ENCODE measurements at regions not wholly inside any gene's neighbourhood (a gene's known extent, or its start where the extent isn't known, plus 50 kb on each side); places are given as distances from the start of the nearest gene placed in this dataset.

DNA sequence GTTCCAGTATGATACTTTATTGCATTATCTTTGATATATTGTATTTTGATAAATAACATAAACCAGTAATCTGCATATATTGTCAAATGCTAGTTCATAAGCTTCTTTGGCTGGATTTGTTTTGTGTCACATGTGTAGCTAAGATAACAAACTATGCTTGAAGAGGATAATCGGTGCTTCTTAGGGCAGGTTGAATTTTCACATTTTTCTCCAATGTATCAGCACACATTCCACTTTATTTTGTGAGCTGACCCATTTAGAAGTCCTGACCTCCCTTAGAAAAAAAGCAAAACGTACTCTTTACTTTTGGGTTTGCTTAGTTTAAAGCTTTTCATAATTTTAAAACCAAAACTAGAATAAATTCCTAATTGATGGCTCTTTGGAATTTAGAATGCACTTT, 277.7 kb upstream of the DDHD1 start:
- TF ChIP-seq, protein P1, sequence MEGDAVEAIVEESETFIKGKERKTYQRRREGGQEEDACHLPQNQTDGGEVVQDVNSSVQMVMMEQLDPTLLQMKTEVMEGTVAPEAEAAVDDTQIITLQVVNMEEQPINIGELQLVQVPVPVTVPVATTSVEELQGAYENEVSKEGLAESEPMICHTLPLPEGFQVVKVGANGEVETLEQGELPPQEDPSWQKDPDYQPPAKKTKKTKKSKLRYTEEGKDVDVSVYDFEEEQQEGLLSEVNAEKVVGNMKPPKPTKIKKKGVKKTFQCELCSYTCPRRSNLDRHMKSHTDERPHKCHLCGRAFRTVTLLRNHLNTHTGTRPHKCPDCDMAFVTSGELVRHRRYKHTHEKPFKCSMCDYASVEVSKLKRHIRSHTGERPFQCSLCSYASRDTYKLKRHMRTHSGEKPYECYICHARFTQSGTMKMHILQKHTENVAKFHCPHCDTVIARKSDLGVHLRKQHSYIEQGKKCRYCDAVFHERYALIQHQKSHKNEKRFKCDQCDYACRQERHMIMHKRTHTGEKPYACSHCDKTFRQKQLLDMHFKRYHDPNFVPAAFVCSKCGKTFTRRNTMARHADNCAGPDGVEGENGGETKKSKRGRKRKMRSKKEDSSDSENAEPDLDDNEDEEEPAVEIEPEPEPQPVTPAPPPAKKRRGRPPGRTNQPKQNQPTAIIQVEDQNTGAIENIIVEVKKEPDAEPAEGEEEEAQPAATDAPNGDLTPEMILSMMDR (IDR thresholded peaks at IDR 0.05) = no peak
- no peak for TF ChIP-seq POLR2A (IDR thresholded peaks at IDR 0.05)

Measured in thyroid gland (tissue), 4 donors.